Panc1 (cell line): ENCODE measurements at regions not wholly inside any gene's neighbourhood (a gene's known extent, or its start where the extent isn't known, plus 50 kb on each side); places are given as distances from the start of the nearest gene placed in this dataset.

Experiments used
- ATAC-seq: fragments of 200-7000 bp; cut with Tn5 transposase; 2 replicates; pipeline ENCODE4 v1.9.1; 2020; ENCODE audit warnings: mild to moderate bottlenecking, moderate library complexity
- BruUV-seq: library from RNA; stranded (reverse); fragments of 400-500 nt; replicated peaks from 2 replicates; lab custom pipeline; 2021; lab: Mats Ljungman, UMichigan
- CTCF ChIA-PET: fragments of 300-600 bp; sonication (Branson Sonifier 250); formaldehyde crosslinking; loops from one replicate; lab custom pipeline; 2022; ENCODE audit warnings: antibody characterized with exemption; lab: Charles Lee
- POLR2A ChIA-PET: fragments of 300-600 bp; sonication (Branson Sonifier 250); formaldehyde crosslinking; loops from one replicate; lab custom pipeline; 2022; ENCODE audit warnings: antibody characterized with exemption; lab: Charles Lee
- DNase-seq: peaks from one replicate; pipeline ENCODE4 v3.0.0-alpha.2; 2010; ENCODE audit warnings: low read depth, low spot score
- H3K27ac ChIP-seq: 2 replicates; pipeline ENCODE4 v1.5.1; 2011; ENCODE audit warnings: mild to moderate bottlenecking, low read length, inconsistent platforms
- H3K27me3 ChIP-seq: fragments of 200-500 bp; sonication (Bioruptor generic); 2 replicates; pipeline ENCODE4 v1.6.0; 2014; ENCODE audit warnings: low read length, inconsistent platforms; ENCODE audit not compliant: control insufficient read depth, insufficient read depth
- H3K36me3 ChIP-seq: fragments of 200-500 bp; sonication (Bioruptor generic); 2 replicates; pipeline ENCODE4 v1.5.1; 2014; ENCODE audit warnings: inconsistent platforms, mild to moderate bottlenecking, low read length, moderate library complexity; ENCODE audit not compliant: control insufficient read depth, insufficient read depth
- H3K4me1 ChIP-seq: 2 replicates; pipeline ENCODE4 v1.5.1; 2011; ENCODE audit warnings: inconsistent platforms, mild to moderate bottlenecking, low read length, moderate library complexity; ENCODE audit not compliant: control insufficient read depth, insufficient read depth
- H3K4me3 ChIP-seq, 2 experiments: 2 replicates each; pipeline ENCODE4 v1.5.1; 2011 to 2012; ENCODE audit warnings: low read depth in 2 of 2, low read length in 2 of 2, mild to moderate bottlenecking in 2 of 2, inconsistent platforms in 1 of 2, moderate library complexity in 1 of 2
- H3K9me3 ChIP-seq: fragments of 200-500 bp; sonication (Bioruptor generic); 2 replicates; pipeline ENCODE4 v1.5.1; 2014; ENCODE audit warnings: low read depth, mild to moderate bottlenecking, inconsistent platforms, low read length, moderate library complexity; ENCODE audit not compliant: control insufficient read depth, insufficient read depth
- POLR2AphosphoS5 ChIP-seq: IDR thresholded peaks from 2 replicates; pipeline ENCODE4 v1.6.1; 2012; ENCODE audit warnings: mild to moderate bottlenecking, low read depth, low read length, moderate library complexity
- SIN3A ChIP-seq: IDR thresholded peaks from 2 replicates; pipeline ENCODE4 v1.6.1; 2012; ENCODE audit warnings: low read depth, mild to moderate bottlenecking, low read length, moderate library complexity, borderline replicate concordance; ENCODE audit not compliant: insufficient read depth
- TCF7L2 ChIP-seq: IDR thresholded peaks from 2 replicates; pipeline ENCODE4 v1.6.1; 2011; ENCODE audit warnings: mild to moderate bottlenecking, low read depth, low read length, inconsistent platforms
- in situ Hi-C: cut with HindIII; loops from 2 replicates; pipeline ENCODE4 v1.10.0; 2016; ENCODE audit warnings: low sequenced_read_pairs, low pct_unique_long_range_greater_than_20kb
- intact Hi-C: fragments of 100-400 bp; cut with micrococcal nuclease; formaldehyde crosslinking; loops from one replicate; pipeline ENCODE4 v1.10.0; 2022; ENCODE audit not compliant: unreplicated experiment
- TF ChIP-seq, protein P1 (sequence below), 2 experiments: IDR thresholded peaks; 2 replicates each; pipeline ENCODE4 v1.6.1; 2011 to 2012; ENCODE audit warnings: low read depth in 2 of 2, control low read depth in 1 of 2, low read length in 1 of 2, mild to moderate bottlenecking in 1 of 2, moderate library complexity in 1 of 2; ENCODE audit not compliant: insufficient read depth in 1 of 2
- TF ChIP-seq, protein P2 (sequence below): fragments of 450-650 bp; IDR thresholded peaks from 2 replicates; pipeline ENCODE4 v1.5.1; 2017; ENCODE audit warnings: mild to moderate bottlenecking

DNA sequence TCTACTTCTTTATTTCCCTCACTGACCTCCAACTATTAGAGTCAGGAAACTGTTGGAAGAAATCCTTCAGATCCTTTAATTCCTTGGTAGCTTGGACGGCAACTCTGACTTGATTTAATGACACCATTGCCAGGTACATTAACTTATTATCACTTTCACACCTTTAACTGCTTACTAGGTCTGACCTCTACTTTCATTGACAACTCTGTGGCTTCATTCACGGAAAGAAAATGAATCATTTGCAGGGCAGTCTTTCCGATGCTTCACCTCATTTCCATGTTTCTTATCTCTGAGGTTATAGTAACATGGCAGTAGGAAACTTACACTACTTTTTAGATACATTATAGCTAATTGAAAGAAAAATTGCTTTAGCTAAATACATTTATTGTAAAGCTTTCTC lies 82.6 kb upstream of the PDGFD start:
- H3K9me3 ChIP-seq = 0 out of 2 replicates have a peak, but pooled peaks cover 3% of the 10 kb centered on the region
- TF ChIP-seq, protein P1, sequence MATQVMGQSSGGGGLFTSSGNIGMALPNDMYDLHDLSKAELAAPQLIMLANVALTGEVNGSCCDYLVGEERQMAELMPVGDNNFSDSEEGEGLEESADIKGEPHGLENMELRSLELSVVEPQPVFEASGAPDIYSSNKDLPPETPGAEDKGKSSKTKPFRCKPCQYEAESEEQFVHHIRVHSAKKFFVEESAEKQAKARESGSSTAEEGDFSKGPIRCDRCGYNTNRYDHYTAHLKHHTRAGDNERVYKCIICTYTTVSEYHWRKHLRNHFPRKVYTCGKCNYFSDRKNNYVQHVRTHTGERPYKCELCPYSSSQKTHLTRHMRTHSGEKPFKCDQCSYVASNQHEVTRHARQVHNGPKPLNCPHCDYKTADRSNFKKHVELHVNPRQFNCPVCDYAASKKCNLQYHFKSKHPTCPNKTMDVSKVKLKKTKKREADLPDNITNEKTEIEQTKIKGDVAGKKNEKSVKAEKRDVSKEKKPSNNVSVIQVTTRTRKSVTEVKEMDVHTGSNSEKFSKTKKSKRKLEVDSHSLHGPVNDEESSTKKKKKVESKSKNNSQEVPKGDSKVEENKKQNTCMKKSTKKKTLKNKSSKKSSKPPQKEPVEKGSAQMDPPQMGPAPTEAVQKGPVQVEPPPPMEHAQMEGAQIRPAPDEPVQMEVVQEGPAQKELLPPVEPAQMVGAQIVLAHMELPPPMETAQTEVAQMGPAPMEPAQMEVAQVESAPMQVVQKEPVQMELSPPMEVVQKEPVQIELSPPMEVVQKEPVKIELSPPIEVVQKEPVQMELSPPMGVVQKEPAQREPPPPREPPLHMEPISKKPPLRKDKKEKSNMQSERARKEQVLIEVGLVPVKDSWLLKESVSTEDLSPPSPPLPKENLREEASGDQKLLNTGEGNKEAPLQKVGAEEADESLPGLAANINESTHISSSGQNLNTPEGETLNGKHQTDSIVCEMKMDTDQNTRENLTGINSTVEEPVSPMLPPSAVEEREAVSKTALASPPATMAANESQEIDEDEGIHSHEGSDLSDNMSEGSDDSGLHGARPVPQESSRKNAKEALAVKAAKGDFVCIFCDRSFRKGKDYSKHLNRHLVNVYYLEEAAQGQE (IDR thresholded peaks at IDR 0.05; ENCODE audit: insufficient read depth in 1 of 2, low read depth in 2 of 2, low read length in 1 of 2) = no peak
- no peaks in the 10 kb centered on the region for H3K27me3 ChIP-seq
- H3K36me3 ChIP-seq = no peaks in the 10 kb centered on the region
- no peak for DNase-seq
- POLR2A ChIA-PET = no interaction called here
- no peak for ATAC-seq
- intact Hi-C loops (no loop called here), in situ Hi-C loops (no loop called here)
- CTCF ChIA-PET = no interaction called here
- no TSS peak for BruUV-seq
- no peak overlapping the region for H3K4me3 ChIP-seq
- no peaks in the 10 kb centered on the region for H3K4me1 ChIP-seq
- no peak overlapping the region for H3K27ac ChIP-seq

DNA sequence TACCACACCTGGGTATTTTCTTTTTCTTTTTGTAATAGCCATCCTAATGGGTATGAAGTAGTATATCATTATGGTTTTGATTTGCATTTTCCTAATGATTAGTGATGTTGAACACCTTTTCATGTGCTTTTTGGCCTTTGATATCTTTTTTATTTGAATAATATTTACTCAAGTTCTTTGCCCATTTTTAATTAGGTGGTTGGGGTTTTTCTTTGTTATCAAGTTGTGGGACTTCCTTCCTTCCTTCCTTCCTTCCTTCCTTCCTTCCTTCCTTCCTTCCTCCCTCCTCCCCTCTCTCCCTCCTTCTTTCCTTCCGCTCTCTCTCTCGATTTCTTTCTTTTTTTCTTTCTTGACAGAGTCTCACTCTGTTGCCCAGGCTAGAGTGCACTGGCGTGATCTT lies 75.0 kb upstream of the PDGFD start:
- no peaks in the 10 kb centered on the region for H3K36me3 ChIP-seq
- ATAC-seq = no peak
- CTCF ChIA-PET = no interaction called here

More for the DNA sequence above, 75.0 kb upstream of the PDGFD start:
- Histone ChIP-seq H3K27me3 (no peaks in the 10 kb centered on the region), H3K4me1 (no peaks in the 10 kb centered on the region), H3K4me3 (no peak overlapping the region), H3K27ac (no peak overlapping the region), H3K9me3 (0 out of 2 replicates have a peak, but pooled peaks cover 3% of the 10 kb centered on the region)
- no peak for TF ChIP-seq TCF7L2
- no peak for TF ChIP-seq SIN3A
- TF ChIP-seq POLR2AphosphoS5 = no peak
- TF ChIP-seq, protein P2, sequence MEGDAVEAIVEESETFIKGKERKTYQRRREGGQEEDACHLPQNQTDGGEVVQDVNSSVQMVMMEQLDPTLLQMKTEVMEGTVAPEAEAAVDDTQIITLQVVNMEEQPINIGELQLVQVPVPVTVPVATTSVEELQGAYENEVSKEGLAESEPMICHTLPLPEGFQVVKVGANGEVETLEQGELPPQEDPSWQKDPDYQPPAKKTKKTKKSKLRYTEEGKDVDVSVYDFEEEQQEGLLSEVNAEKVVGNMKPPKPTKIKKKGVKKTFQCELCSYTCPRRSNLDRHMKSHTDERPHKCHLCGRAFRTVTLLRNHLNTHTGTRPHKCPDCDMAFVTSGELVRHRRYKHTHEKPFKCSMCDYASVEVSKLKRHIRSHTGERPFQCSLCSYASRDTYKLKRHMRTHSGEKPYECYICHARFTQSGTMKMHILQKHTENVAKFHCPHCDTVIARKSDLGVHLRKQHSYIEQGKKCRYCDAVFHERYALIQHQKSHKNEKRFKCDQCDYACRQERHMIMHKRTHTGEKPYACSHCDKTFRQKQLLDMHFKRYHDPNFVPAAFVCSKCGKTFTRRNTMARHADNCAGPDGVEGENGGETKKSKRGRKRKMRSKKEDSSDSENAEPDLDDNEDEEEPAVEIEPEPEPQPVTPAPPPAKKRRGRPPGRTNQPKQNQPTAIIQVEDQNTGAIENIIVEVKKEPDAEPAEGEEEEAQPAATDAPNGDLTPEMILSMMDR = no peak
- TF ChIP-seq, protein P1 (IDR thresholded peaks at IDR 0.05; ENCODE audit: insufficient read depth in 1 of 2, low read depth in 2 of 2, low read length in 1 of 2) = no peak
- POLR2A ChIA-PET = no interaction called here
- no peak for DNase-seq
- BruUV-seq = no TSS peak
- in situ Hi-C loops (no loop called here), intact Hi-C loops (no loop called here)
